GM18861 (cell line): ENCODE measurements at regions not wholly inside any gene's neighbourhood (a gene's known extent, or its start where the extent isn't known, plus 50 kb on each side); places are given as distances from the start of the nearest gene placed in this dataset.

Experiments used
- ATAC-seq: cut with Tn5 transposase; IDR thresholded peaks from one replicate; pipeline ENCODE4 v1.9.1; 2021; ENCODE audit not compliant: unreplicated experiment

- no peak for ATAC-seq
These were observed 158.4 kb downstream of the SP3 start for GRCh38 chr2:173806761-173807160.

GRCh38 chr2:173808718-173809117 lies 156.5 kb downstream of the SP3 start:
- no peak for ATAC-seq

- no peak for ATAC-seq
These were observed 152.9 kb downstream of the SP3 start for GRCh38 chr2:173812321-173812720.

- no peak for ATAC-seq
These were observed 150.9 kb downstream of the SP3 start for GRCh38 chr2:173814306-173814705.

GRCh38 chr2:173815772-173816171 lies 149.4 kb downstream of the SP3 start:
- ATAC-seq = no peak

GRCh38 chr2:173817582-173817981 lies 147.6 kb downstream of the SP3 start:
- ATAC-seq = no peak

- no peak for ATAC-seq
These were observed 146.9 kb downstream of the SP3 start for GRCh38 chr2:173818285-173818684.

- no peak for ATAC-seq
These were observed 145.3 kb downstream of the SP3 start for GRCh38 chr2:173819852-173820251.

- no peak for ATAC-seq
These were observed 143.7 kb downstream of the SP3 start for GRCh38 chr2:173821451-173821850.

- ATAC-seq = no peak
These were observed 142.2 kb downstream of the SP3 start for GRCh38 chr2:173822889-173823542.

GRCh38 chr2:173823543-173823939 lies 141.6 kb downstream of the SP3 start:
- no peak for ATAC-seq

- no peak for ATAC-seq
These were observed 136.7 kb downstream of the SP3 start for GRCh38 chr2:173828189-173829142.

- no peak for ATAC-seq
These were observed 135.4 kb downstream of the SP3 start for GRCh38 chr2:173829727-173830126.

- no peak for ATAC-seq
These were observed 135.0 kb downstream of the SP3 start for GRCh38 chr2:173830170-173830569.

GRCh38 chr2:173831312-173832229 lies 133.6 kb downstream of the SP3 start:
- no peak for ATAC-seq

GRCh38 chr2:173834141-173834540 lies 131.0 kb downstream of the SP3 start:
- ATAC-seq = no peak

- no peak for ATAC-seq
These were observed 129.4 kb downstream of the SP3 start for GRCh38 chr2:173835726-173836125.

GRCh38 chr2:173841110-173841509 lies 124.1 kb downstream of the SP3 start:
- no peak for ATAC-seq

- no peak for ATAC-seq
These were observed 121.6 kb downstream of the SP3 start for GRCh38 chr2:173843526-173843925.

- no peak for ATAC-seq
These were observed 114.0 kb downstream of the SP3 start for GRCh38 chr2:173851141-173851641.

- ATAC-seq = no peak
These were observed 111.0 kb downstream of the SP3 start for GRCh38 chr2:173854141-173854540.
